ENCODE measurements at regions not wholly inside any gene's neighbourhood (a gene's known extent, or its start where the extent isn't known, plus 50 kb on each side); places are given as distances from the start of the nearest gene placed in this dataset.
"Not testable (repeated sequence)": the region's sequence is repeated elsewhere in the genome, so short reads cannot be mapped to it uniquely, and the experiment has no call there.

- POLR2A ChIA-PET (ENCODE audit: unreplicated experiment) = no interaction called here
- H3K27ac ChIP-seq = no peak overlapping the region
- no peaks in the 10 kb centered on the region for H3K4me1 ChIP-seq (replicated peaks; ENCODE audit: insufficient read depth)
- intact Hi-C loops (cut with micrococcal nuclease; ENCODE audit: unreplicated experiment) = no loop called here
- no peak overlapping the region for H2AFZ ChIP-seq
- no peaks in the 10 kb centered on the region for H3K36me3 ChIP-seq (ENCODE audit: low read depth)
- H3K9me2 ChIP-seq (ENCODE audit: insufficient read depth) = no peaks in the 10 kb centered on the region
- no peak for DNase-seq
- TF ChIP-seq EZH2 (IDR thresholded peaks at IDR 0.05; ENCODE audit: low read depth) = no peak
- TF ChIP-seq CTCF (conservative IDR thresholded peaks at IDR 0.05) = no peak
- H3K27me3 ChIP-seq (ENCODE audit: insufficient read depth, low read depth) = no peaks in the 10 kb centered on the region
- no peaks in the 10 kb centered on the region for H3K9me3 ChIP-seq (ENCODE audit: insufficient read depth, low read depth)
- no peak overlapping the region for H3K4me2 ChIP-seq
- H4K20me1 ChIP-seq (ENCODE audit: insufficient read depth) = no peaks in the 10 kb centered on the region
- H3K4me3 ChIP-seq = no peak overlapping the region
- no peaks in the 10 kb centered on the region for H3F3A ChIP-seq (ENCODE audit: insufficient read depth, low read depth)
- H3K79me2 ChIP-seq (ENCODE audit: low read depth) = no peaks in the 10 kb centered on the region
- no TSS peak for BruUV-seq (replicated peaks)
- CTCF ChIA-PET = no interaction called here
Measured at GRCh38 chr4:141871086-141871770, 234.8 kb downstream of the IL15 start.

- POLR2A ChIA-PET (ENCODE audit: unreplicated experiment); H3K9me3 ChIP-seq (ENCODE audit: insufficient read depth, low read depth); H4K20me1 ChIP-seq (ENCODE audit: insufficient read depth); H3K4me3 ChIP-seq; intact Hi-C loops (cut with micrococcal nuclease; ENCODE audit: unreplicated experiment); H3K79me2 ChIP-seq (ENCODE audit: low read depth); H3K9me2 ChIP-seq (ENCODE audit: insufficient read depth); H3K27ac ChIP-seq; DNase-seq; H3K27me3 ChIP-seq (ENCODE audit: insufficient read depth, low read depth); H3K4me1 ChIP-seq (replicated peaks; ENCODE audit: insufficient read depth); H2AFZ ChIP-seq; H3K36me3 ChIP-seq (ENCODE audit: low read depth); H3K4me2 ChIP-seq; CTCF ChIA-PET; BruUV-seq (replicated peaks); H3F3A ChIP-seq (ENCODE audit: insufficient read depth, low read depth): not testable (repeated sequence)
Measured at GRCh38 chr4:141882650-141883049, 246.3 kb downstream of the IL15 start.

- no peaks in the 10 kb centered on the region for H3K4me1 ChIP-seq (replicated peaks; ENCODE audit: insufficient read depth)
- intact Hi-C loops (cut with micrococcal nuclease; ENCODE audit: unreplicated experiment) = no loop called here
- no peaks in the 10 kb centered on the region for H3K27me3 ChIP-seq (ENCODE audit: insufficient read depth, low read depth)
- no peak overlapping the region for H3K27ac ChIP-seq
- H3F3A ChIP-seq (ENCODE audit: insufficient read depth, low read depth) = no peaks in the 10 kb centered on the region
- no peak overlapping the region for H3K4me3 ChIP-seq
- H3K79me2 ChIP-seq (ENCODE audit: low read depth) = no peaks in the 10 kb centered on the region
- CTCF ChIA-PET = no interaction called here
- no TSS peak for BruUV-seq (replicated peaks)
- H3K9me2 ChIP-seq (ENCODE audit: insufficient read depth) = no peaks in the 10 kb centered on the region
- no peaks in the 10 kb centered on the region for H4K20me1 ChIP-seq (ENCODE audit: insufficient read depth)
- H3K36me3 ChIP-seq (ENCODE audit: low read depth) = no peaks in the 10 kb centered on the region
- no peak for DNase-seq
- no peak overlapping the region for H3K4me2 ChIP-seq
- TF ChIP-seq CTCF (conservative IDR thresholded peaks at IDR 0.05) (no peak), EZH2 (IDR thresholded peaks at IDR 0.05; ENCODE audit: low read depth) (no peak)
- H2AFZ ChIP-seq = no peak overlapping the region
- no peaks in the 10 kb centered on the region for H3K9me3 ChIP-seq (ENCODE audit: insufficient read depth, low read depth)
- POLR2A ChIA-PET (ENCODE audit: unreplicated experiment) = no interaction called here
Measured at GRCh38 chr4:141884070-141884469, 247.7 kb downstream of the IL15 start.

GRCh38 chr4:141885112-141885511, 248.7 kb downstream of the IL15 start:
- Histone ChIP-seq H3K27ac (no peak overlapping the region), H3F3A (ENCODE audit: insufficient read depth, low read depth) (no peaks in the 10 kb centered on the region), H4K20me1 (ENCODE audit: insufficient read depth) (no peaks in the 10 kb centered on the region), H3K9me3 (ENCODE audit: insufficient read depth, low read depth) (no peaks in the 10 kb centered on the region), H3K4me3 (no peak overlapping the region), H2AFZ (no peak overlapping the region), H3K79me2 (ENCODE audit: low read depth) (no peaks in the 10 kb centered on the region), H3K9me2 (ENCODE audit: insufficient read depth) (no peaks in the 10 kb centered on the region), H3K36me3 (ENCODE audit: low read depth) (no peaks in the 10 kb centered on the region), H3K4me1 (replicated peaks; ENCODE audit: insufficient read depth) (no peaks in the 10 kb centered on the region), H3K27me3 (ENCODE audit: insufficient read depth, low read depth) (no peaks in the 10 kb centered on the region), H3K4me2 (no peak overlapping the region)
- CTCF ChIA-PET = no interaction called here
- BruUV-seq (replicated peaks) = no TSS peak
- TF ChIP-seq EZH2 (IDR thresholded peaks at IDR 0.05; ENCODE audit: low read depth) (no peak), CTCF (conservative IDR thresholded peaks at IDR 0.05) (no peak)
- POLR2A ChIA-PET (ENCODE audit: unreplicated experiment) = no interaction called here
- DNase-seq = no peak
- intact Hi-C loops (cut with micrococcal nuclease; ENCODE audit: unreplicated experiment) = no loop called here
